Activated CD4-positive, CD25-positive, alpha-beta regulatory T cell treated with anti-CD3 and anti-CD28 coated beads, Interleukin-2, amount 50 U/mL, for 72 hours (primary cell): ENCODE measurements at regions not wholly inside any gene's neighbourhood (a gene's known extent, or its start where the extent isn't known, plus 50 kb on each side); places are given as distances from the start of the nearest gene placed in this dataset.
"Not testable (repeated sequence)": the region's sequence is repeated elsewhere in the genome, so short reads cannot be mapped to it uniquely, and the experiment has no call there.

Source experiments
- DNase-seq: peaks from one replicate; pipeline ENCODE4 v3.0.0; 2021

- DNase-seq, result no peak
Measured at GRCh38 chr2:145404690-145405089, 884.8 kb upstream of the ZEB2 start.

GRCh38 chr2:145402706-145403277 lies 882.9 kb upstream of the ZEB2 start:
- DNase-seq, result no peak

- no peak for DNase-seq
Measured at GRCh38 chr2:145399131-145399530, 879.2 kb upstream of the ZEB2 start.

- DNase-seq, result no peak
Measured at GRCh38 chr2:145394181-145394580, 874.3 kb upstream of the ZEB2 start.

GRCh38 chr2:145386973-145387372 lies 867.1 kb upstream of the ZEB2 start:
- no peak for DNase-seq

GRCh38 chr2:145383961-145384360 lies 864.0 kb upstream of the ZEB2 start:
- DNase-seq, result no peak

- DNase-seq, result no peak
Measured at GRCh38 chr2:145380436-145381017, 860.6 kb upstream of the ZEB2 start.

GRCh38 chr2:145379934-145380333 lies 860.0 kb upstream of the ZEB2 start:
- no peak for DNase-seq

- no peak for DNase-seq
Measured at GRCh38 chr2:145374165-145374564, 854.2 kb upstream of the ZEB2 start.

GRCh38 chr2:145367334-145367733 lies 847.4 kb upstream of the ZEB2 start:
- DNase-seq, result not testable (repeated sequence)

- DNase-seq, result no peak
Measured at GRCh38 chr2:145366341-145366740, 846.4 kb upstream of the ZEB2 start.

- no peak for DNase-seq
Measured at GRCh38 chr2:145360129-145360790, 840.3 kb upstream of the ZEB2 start.

GRCh38 chr2:145359561-145359960 lies 839.6 kb upstream of the ZEB2 start:
- no peak for DNase-seq

- DNase-seq, result no peak
Measured at GRCh38 chr2:145356056-145356455, 836.1 kb upstream of the ZEB2 start.

GRCh38 chr2:145352484-145352883 lies 832.6 kb upstream of the ZEB2 start:
- DNase-seq, result no peak

GRCh38 chr2:145351864-145352425 lies 832.0 kb upstream of the ZEB2 start:
- DNase-seq, result no peak

- no peak for DNase-seq
Measured at GRCh38 chr2:145350011-145350410, 830.1 kb upstream of the ZEB2 start.

- no peak for DNase-seq
Measured at GRCh38 chr2:145344076-145344724, 824.3 kb upstream of the ZEB2 start.

- DNase-seq, result no peak
Measured at GRCh38 chr2:145343287-145343686, 823.4 kb upstream of the ZEB2 start.

- no peak for DNase-seq
Measured at GRCh38 chr2:145341536-145341935, 821.6 kb upstream of the ZEB2 start.

- DNase-seq, result no peak
Measured at GRCh38 chr2:145339646-145340045, 819.7 kb upstream of the ZEB2 start.

GRCh38 chr2:145332210-145332898 lies 812.4 kb upstream of the ZEB2 start:
- no peak for DNase-seq

GRCh38 chr2:145329971-145330370 lies 810.1 kb upstream of the ZEB2 start:
- DNase-seq, result no peak
